Endodermal cell (in vitro differentiated cells): ENCODE measurements at regions not wholly inside any gene's neighbourhood (a gene's known extent, or its start where the extent isn't known, plus 50 kb on each side); places are given as distances from the start of the nearest gene placed in this dataset.
A peak's percentile ranks its signal among the peaks of the same experiment; 100 is the strongest.

Experiments
- DNase-seq: peaks from one replicate; pipeline ENCODE4 v3.0.0-alpha.2; 2017
- H3K27ac ChIP-seq: 2 replicates; pipeline ENCODE4 v1.5.1; 2013; ENCODE audit warnings: mild to moderate bottlenecking, low read depth, low read length, moderate library complexity
- H3K27me3 ChIP-seq: 2 replicates; pipeline ENCODE4 v1.6.1; 2013; ENCODE audit warnings: mild to moderate bottlenecking, low read length, moderate library complexity; ENCODE audit not compliant: insufficient read depth, control insufficient read depth, poor library complexity, severe bottlenecking
- H3K36me3 ChIP-seq: 2 replicates; pipeline ENCODE4 v1.7.0; 2013; ENCODE audit warnings: mild to moderate bottlenecking, low read length, moderate library complexity; ENCODE audit not compliant: control insufficient read depth, insufficient read depth
- H3K4me1 ChIP-seq: one replicate; pipeline ENCODE4 v1.7.0; 2013; ENCODE audit warnings: low read length; ENCODE audit not compliant: control insufficient read depth, insufficient read depth
- H3K4me3 ChIP-seq: 2 replicates; pipeline ENCODE4 v1.5.1; 2013; ENCODE audit warnings: mild to moderate bottlenecking, low read length, moderate library complexity
- H3K9ac ChIP-seq: 2 replicates; pipeline ENCODE4 v1.6.1; 2013; ENCODE audit warnings: mild to moderate bottlenecking, low read length, moderate library complexity; ENCODE audit not compliant: poor library complexity, severe bottlenecking; ENCODE audit errors: extremely low read depth
- H3K9me3 ChIP-seq: 2 replicates; pipeline ENCODE4 v1.6.1; 2013; ENCODE audit warnings: mild to moderate bottlenecking, low read length, moderate library complexity; ENCODE audit not compliant: control insufficient read depth
- H3K27ac Mint-ChIP-seq: 2 replicates; pipeline ENCODE4 v1.8.0; 2020; ENCODE audit warnings: mixed read lengths
- H3K27me3 Mint-ChIP-seq: 2 replicates; pipeline ENCODE4 v1.8.0; 2021; ENCODE audit warnings: mild to moderate bottlenecking, mixed read lengths; ENCODE audit not compliant: insufficient read depth
- H3K36me3 Mint-ChIP-seq: 2 replicates; pipeline ENCODE4 v1.8.0; 2020; ENCODE audit warnings: low read depth, mixed read lengths
- H3K4me1 Mint-ChIP-seq: 2 replicates; pipeline ENCODE4 v1.8.0; 2020; ENCODE audit warnings: mixed read lengths
- H3K4me3 Mint-ChIP-seq: 2 replicates; pipeline ENCODE4 v1.8.0; 2020; ENCODE audit warnings: mild to moderate bottlenecking, moderate library complexity, mixed read lengths
- H3K9me3 Mint-ChIP-seq: 2 replicates; pipeline ENCODE4 v1.8.0; 2020; ENCODE audit warnings: mild to moderate bottlenecking, mixed read lengths
- CTCF ChIP-seq: fragments of 200-600 bp; sonication (generic); conservative IDR thresholded peaks from 2 replicates; pipeline ENCODE4 v1.5.0; 2021; ENCODE audit warnings: antibody characterized with exemption, mild to moderate bottlenecking
- WGBS, 2 experiments: methylation state at CpG; one replicate each; pipeline versions ENCODE4 v1.1.5 to v1.1.7; 2013; ENCODE audit warnings: missing lambda C conversion rate in 2 of 2, mixed read lengths in 1 of 2; ENCODE audit not compliant: insufficient coverage in 1 of 2, insufficient read length in 1 of 2; 5-methylcytosine and 5-hydroxymethylcytosine counted together

- no peaks in the 10 kb centered on the region for H3K27me3 ChIP-seq
- no peaks in the 10 kb centered on the region for H3K9me3 Mint-ChIP-seq
- no peak overlapping the region for H3K4me3 ChIP-seq
- H3K27me3 Mint-ChIP-seq: peaks cover 2% of the 10 kb centered on the region
- no peaks in the 10 kb centered on the region for H3K36me3 Mint-ChIP-seq
- no peak overlapping the region for H3K27ac ChIP-seq
- no peak overlapping the region for H3K9ac ChIP-seq
- no peak overlapping the region for H3K4me3 Mint-ChIP-seq
- no peaks in the 10 kb centered on the region for H3K9me3 ChIP-seq
- peaks cover 21% of the 10 kb centered on the region for H3K4me1 ChIP-seq
- H3K4me1 Mint-ChIP-seq: peaks cover 30% of the 10 kb centered on the region
- H3K27ac Mint-ChIP-seq: no peak overlapping the region
- DNase-seq: peak; percentile 49
- peak; percentile 77 for TF ChIP-seq CTCF
- WGBS, 2 experiments: 61 to 69% methylated on average over 4 to 6 of the region's 6 CpGs
- no peaks in the 10 kb centered on the region for H3K36me3 ChIP-seq
Observed at GRCh38 chr21:25283720-25284119, 323.6 kb downstream of the MRPL39 start.

GRCh38 chr21:25281134-25281533 is 326.1 kb downstream of the MRPL39 start:
- Mint-ChIP-seq H3K9me3 (no peaks in the 10 kb centered on the region), H3K36me3 (no peaks in the 10 kb centered on the region)
- no peak for TF ChIP-seq CTCF

GRCh38 chr21:25280061-25280460 is 327.2 kb downstream of the MRPL39 start:
- Mint-ChIP-seq H3K4me3 (no peak overlapping the region), H3K4me1 (peaks cover 28% of the 10 kb centered on the region), H3K9me3 (no peaks in the 10 kb centered on the region), H3K36me3 (no peaks in the 10 kb centered on the region), H3K27me3 (peaks cover 2% of the 10 kb centered on the region), H3K27ac (peak overlapping the region; percentile 67)
- peak; percentile 58 for DNase-seq
- no peak overlapping the region for H3K4me3 ChIP-seq
- H3K27ac ChIP-seq: no peak overlapping the region
- WGBS, 2 experiments: 52 to 100% methylated on average over 1 of the region's 1 CpG
- no peaks in the 10 kb centered on the region for H3K27me3 ChIP-seq
- H3K9ac ChIP-seq: peak overlapping the region; percentile 22
- H3K36me3 ChIP-seq: no peaks in the 10 kb centered on the region
- TF ChIP-seq CTCF: no peak
- no peaks in the 10 kb centered on the region for H3K9me3 ChIP-seq
- peaks cover 21% of the 10 kb centered on the region for H3K4me1 ChIP-seq

More at GRCh38 chr21:25281134-25281533, 326.1 kb downstream of the MRPL39 start:
- Mint-ChIP-seq H3K27ac (no peak overlapping the region), H3K27me3 (peaks cover 2% of the 10 kb centered on the region), H3K4me3 (peak overlapping the region; percentile 2), H3K4me1 (peaks cover 28% of the 10 kb centered on the region)
- Histone ChIP-seq H3K36me3 (no peaks in the 10 kb centered on the region), H3K4me1 (peaks cover 21% of the 10 kb centered on the region), H3K9ac (no peak overlapping the region), H3K9me3 (no peaks in the 10 kb centered on the region), H3K27ac (no peak overlapping the region), H3K4me3 (peak overlapping the region; percentile 19), H3K27me3 (no peaks in the 10 kb centered on the region)
- DNase-seq: no peak
